ENCODE measurements at regions not wholly inside any gene's neighbourhood (a gene's known extent, or its start where the extent isn't known, plus 50 kb on each side); places are given as distances from the start of the nearest gene placed in this dataset.
"Not testable (repeated sequence)": the region's sequence is repeated elsewhere in the genome, so short reads cannot be mapped to it uniquely, and the experiment has no call there.

GRCh38 chr14:89547047-89547446 lies 130.0 kb upstream of the FOXN3 start:
- not testable (repeated sequence) for TF ChIP-seq CTCF (IDR thresholded peaks at IDR 0.05); EZH2 (IDR thresholded peaks at IDR 0.05; ENCODE audit: borderline replicate concordance, insufficient read depth, low read depth, low read length, poor library complexity, severe bottlenecking)

Measured in B cell (primary cell).